GM23338 (cell line): ENCODE measurements at regions not wholly inside any gene's neighbourhood (a gene's known extent, or its start where the extent isn't known, plus 50 kb on each side); places are given as distances from the start of the nearest gene placed in this dataset.

Experiments
- ATAC-seq: fragments of 200-7000 bp; cut with Tn5 transposase; 3 replicates; pipeline ENCODE4 v1.9.1; 2020
- DNase-seq: peaks from one replicate; pipeline ENCODE4 v3.0.0-alpha.2; 2015; ENCODE audit warnings: low spot score
- H2AFZ ChIP-seq: fragments of 200-600 bp; sonication (generic); 2 replicates; pipeline ENCODE4 v1.8.0; 2016; ENCODE audit warnings: antibody characterized with exemption, mild to moderate bottlenecking, moderate library complexity
- H3F3A ChIP-seq: fragments of 200-600 bp; sonication (generic); replicated peaks from 2 replicates; pipeline ENCODE4 v1.8.0; 2017; ENCODE audit warnings: antibody characterized with exemption, mixed run types, low read depth
- H3K27ac ChIP-seq: fragments of 200-600 bp; sonication (generic); 2 replicates; pipeline ENCODE4 v1.6.1; 2016; ENCODE audit warnings: low read depth
- H3K27me3 ChIP-seq: fragments of 200-600 bp; sonication (generic); 2 replicates; pipeline ENCODE4 v1.8.0; 2016; ENCODE audit warnings: mild to moderate bottlenecking, mixed run types, moderate library complexity; ENCODE audit not compliant: insufficient read depth
- H3K36me3 ChIP-seq: fragments of 200-600 bp; sonication (generic); 2 replicates; pipeline ENCODE4 v1.8.0; 2016; ENCODE audit warnings: mild to moderate bottlenecking; ENCODE audit not compliant: insufficient read depth
- H3K4me1 ChIP-seq: fragments of 200-600 bp; sonication (generic); 2 replicates; pipeline ENCODE4 v1.8.0; 2016; ENCODE audit warnings: mild to moderate bottlenecking, moderate library complexity; ENCODE audit not compliant: insufficient read depth
- H3K4me2 ChIP-seq: fragments of 200-600 bp; sonication (generic); 2 replicates; pipeline ENCODE4 v1.7.1; 2017; ENCODE audit warnings: mixed run types
- H3K4me3 ChIP-seq: fragments of 200-600 bp; sonication (generic); 2 replicates; pipeline ENCODE4 v1.6.1; 2016; ENCODE audit warnings: mixed run types
- H3K79me2 ChIP-seq: fragments of 200-600 bp; sonication (generic); replicated peaks from 2 replicates; pipeline ENCODE4 v1.8.0; 2017; ENCODE audit warnings: mild to moderate bottlenecking; ENCODE audit not compliant: insufficient read depth
- H3K9me2 ChIP-seq: fragments of 200-600 bp; sonication (generic); 2 replicates; pipeline ENCODE4 v1.8.0; 2017; ENCODE audit not compliant: insufficient read depth
- H4K20me1 ChIP-seq: fragments of 200-600 bp; sonication (generic); replicated peaks from 2 replicates; pipeline ENCODE4 v1.8.0; 2017; ENCODE audit warnings: mild to moderate bottlenecking; ENCODE audit not compliant: insufficient read depth
- H3K27ac Mint-ChIP-seq: 2 replicates; pipeline ENCODE4 v1.8.0; 2020; ENCODE audit warnings: inconsistent platforms, mild to moderate bottlenecking, moderate library complexity, mixed read lengths
- H3K27me3 Mint-ChIP-seq: 3 replicates; pipeline ENCODE4 v1.8.0; 2022; ENCODE audit warnings: low read depth, mild to moderate bottlenecking, moderate library complexity, mixed read lengths, inconsistent platforms; ENCODE audit not compliant: insufficient read depth, poor library complexity
- H3K36me3 Mint-ChIP-seq: 3 replicates; pipeline ENCODE4 v1.8.0; 2021; ENCODE audit warnings: low read depth, mild to moderate bottlenecking, inconsistent platforms, moderate library complexity, mixed read lengths
- H3K4me1 Mint-ChIP-seq: 3 replicates; pipeline ENCODE4 v1.8.0; 2020; ENCODE audit warnings: mild to moderate bottlenecking, inconsistent platforms, mixed read lengths
- H3K4me3 Mint-ChIP-seq: 3 replicates; pipeline ENCODE4 v1.8.0; 2021; ENCODE audit warnings: moderate library complexity, mild to moderate bottlenecking, inconsistent platforms, mixed read lengths
- H3K9me3 Mint-ChIP-seq: 3 replicates; pipeline ENCODE4 v1.8.0; 2020; ENCODE audit warnings: moderate library complexity, mild to moderate bottlenecking, inconsistent platforms, mixed read lengths
- CREB1 ChIP-seq: fragments of 250-450 bp; sonication (Bioruptor Pico); IDR thresholded peaks from 2 replicates; pipeline ENCODE4 v1.5.0; 2020; ENCODE audit warnings: low read depth, mild to moderate bottlenecking, moderate library complexity
- CTCF ChIP-seq, 2 experiments: fragments of 200-600 bp in 1 of 2; sonication (generic) in 1 of 2; conservative IDR thresholded peaks; 2 replicates each; pipeline versions ENCODE4 v1.5.1 to v1.6.1; 2016 to 2017; ENCODE audit warnings: antibody characterized with exemption in 2 of 2, low read depth in 2 of 2, mild to moderate bottlenecking in 2 of 2, moderate library complexity in 1 of 2
- EZH2 ChIP-seq: fragments of 200-600 bp; sonication (generic); IDR thresholded peaks from one replicate; pipeline ENCODE4 v1.8.0; 2017; ENCODE audit warnings: antibody characterized with exemption, mild to moderate bottlenecking, low read depth; ENCODE audit not compliant: unreplicated experiment
- EZH2phosphoT487 ChIP-seq: fragments of 200-600 bp; sonication (generic); IDR thresholded peaks from one replicate; pipeline ENCODE4 v1.8.1; 2018; ENCODE audit warnings: antibody characterized with exemption; ENCODE audit not compliant: unreplicated experiment
- NANOG ChIP-seq: IDR thresholded peaks from 2 replicates; pipeline ENCODE4 v1.6.1; 2016; ENCODE audit warnings: antibody characterized with exemption, borderline replicate concordance
- POLR2AphosphoS5 ChIP-seq: IDR thresholded peaks from 2 replicates; pipeline ENCODE4 v1.6.1; 2016; ENCODE audit warnings: antibody characterized with exemption, low read depth
- REST ChIP-seq: IDR thresholded peaks from one replicate; pipeline ENCODE4 v1.6.1; 2018; ENCODE audit warnings: antibody characterized with exemption; ENCODE audit not compliant: unreplicated experiment
- STAT1 ChIP-seq: IDR thresholded peaks from one replicate; pipeline ENCODE4 v1.6.1; 2016; ENCODE audit warnings: antibody characterized with exemption; ENCODE audit not compliant: unreplicated experiment
- ZNF114 ChIP-seq: fragments of 250-450 bp; sonication (Bioruptor Pico); IDR thresholded peaks from 2 replicates; pipeline ENCODE4 v1.5.0; 2020; ENCODE audit warnings: mild to moderate bottlenecking, moderate library complexity
- ZNF331 ChIP-seq: fragments of 250-450 bp; sonication (Bioruptor Pico); IDR thresholded peaks from 2 replicates; pipeline ENCODE4 v1.5.0; 2020; ENCODE audit warnings: low read depth, mild to moderate bottlenecking, moderate library complexity
- ZNF462 ChIP-seq: fragments of 250-450 bp; sonication (Bioruptor Pico); IDR thresholded peaks from 2 replicates; pipeline ENCODE4 v1.5.0; 2020; ENCODE audit warnings: mild to moderate bottlenecking, moderate library complexity

GRCh38 chr1:213793482-213794067 is 194.2 kb upstream of the PROX1 start:
- Histone ChIP-seq H3K4me3 (no peak overlapping the region), H3K4me1 (no peaks in the 10 kb centered on the region), H3F3A (no peaks in the 10 kb centered on the region), H4K20me1 (no peaks in the 10 kb centered on the region), H3K27ac (no peak overlapping the region), H3K27me3 (no peaks in the 10 kb centered on the region), H2AFZ (no peak overlapping the region), H3K4me2 (no peak overlapping the region), H3K36me3 (no peaks in the 10 kb centered on the region), H3K9me2 (peaks cover 22% of the 10 kb centered on the region), H3K79me2 (no peaks in the 10 kb centered on the region)
- TF ChIP-seq NANOG, result no peak
- H3K27ac Mint-ChIP-seq, result no peak overlapping the region
- ATAC-seq, result no peak
- no peak overlapping the region for H3K4me3 Mint-ChIP-seq
- H3K36me3 Mint-ChIP-seq, result no peaks in the 10 kb centered on the region
- H3K9me3 Mint-ChIP-seq, result no peaks in the 10 kb centered on the region
- no peaks in the 10 kb centered on the region for H3K4me1 Mint-ChIP-seq
- DNase-seq, result no peak
- H3K27me3 Mint-ChIP-seq, result no peaks in the 10 kb centered on the region

GRCh38 chr1:213796525-213796924 is 191.2 kb upstream of the PROX1 start:
- Histone ChIP-seq H3K9me2 (peaks cover 17% of the 10 kb centered on the region; the same call in 1 of the 2 replicates), H3K4me2 (no peak overlapping the region), H3K4me1 (no peaks in the 10 kb centered on the region), H2AFZ (no peak overlapping the region), H3K27me3 (no peaks in the 10 kb centered on the region), H3K4me3 (no peak overlapping the region), H3F3A (no peaks in the 10 kb centered on the region), H3K36me3 (no peaks in the 10 kb centered on the region), H3K79me2 (no peaks in the 10 kb centered on the region), H3K27ac (no peak overlapping the region), H4K20me1 (no peaks in the 10 kb centered on the region)
- ATAC-seq (no peak), DNase-seq (no peak)
- no peaks in the 10 kb centered on the region for H3K4me1 Mint-ChIP-seq
- H3K27ac Mint-ChIP-seq, result no peak overlapping the region
- H3K9me3 Mint-ChIP-seq, result no peaks in the 10 kb centered on the region
- H3K36me3 Mint-ChIP-seq, result no peaks in the 10 kb centered on the region
- no peak overlapping the region for H3K4me3 Mint-ChIP-seq
- H3K27me3 Mint-ChIP-seq, result no peaks in the 10 kb centered on the region
- TF ChIP-seq ZNF462 (CRISPR knock-in tag), result no peak
- no peak for TF ChIP-seq POLR2AphosphoS5
- no peak for TF ChIP-seq EZH2phosphoT487
- TF ChIP-seq STAT1, result no peak
- TF ChIP-seq ZNF331 (CRISPR knock-in tag), result no peak
- TF ChIP-seq CTCF (conservative IDR thresholded peaks at IDR 0.05; ENCODE audit: low read depth in 2 of 2), result no peak
- TF ChIP-seq NANOG, result no peak
- no peak for TF ChIP-seq EZH2
- TF ChIP-seq REST, result no peak
- no peak for TF ChIP-seq CREB1 (CRISPR knock-in tag)
- TF ChIP-seq ZNF114, result no peak
